ENCODE measurements at regions not wholly inside any gene's neighbourhood (a gene's known extent, or its start where the extent isn't known, plus 50 kb on each side); places are given as distances from the start of the nearest gene placed in this dataset.

GRCh38 chr4:8773124-8773931 lies 98.3 kb downstream of the HMX1 start:
- no peak for TF ChIP-seq CTCF (IDR thresholded peaks at IDR 0.05)
- no peak for TF ChIP-seq POLR2AphosphoS5 (IDR thresholded peaks at IDR 0.05)

Data from upper lobe of left lung (tissue), 4 donors.